HG02610 (cell line): ENCODE measurements at regions not wholly inside any gene's neighbourhood (a gene's known extent, or its start where the extent isn't known, plus 50 kb on each side); places are given as distances from the start of the nearest gene placed in this dataset.

ENCODE experiments used
- ATAC-seq: cut with Tn5 transposase; IDR thresholded peaks from one replicate; pipeline ENCODE4 v1.9.1; 2021; ENCODE audit warnings: mild to moderate bottlenecking, moderate library complexity; ENCODE audit not compliant: unreplicated experiment

DNA sequence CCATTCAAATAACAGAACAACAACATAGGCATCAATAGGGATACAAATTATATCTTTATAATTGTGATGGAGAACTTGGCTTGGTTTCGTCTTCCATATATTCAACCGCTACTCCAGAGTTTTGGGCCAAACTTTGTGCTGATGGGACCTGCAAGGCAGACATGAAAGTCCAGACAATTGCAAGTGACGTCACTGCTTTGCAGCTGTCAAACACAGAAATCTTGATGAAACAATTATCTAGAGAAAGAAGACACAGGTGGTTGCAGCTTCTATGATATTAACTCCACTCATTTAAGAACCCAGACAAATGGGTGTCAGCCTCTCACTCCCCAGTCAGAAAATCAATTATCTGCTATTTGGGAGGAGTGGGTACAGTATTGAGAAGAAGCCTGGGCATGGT, 390.6 kb downstream of the NUF2 start:
- ATAC-seq, result no peak

DNA sequence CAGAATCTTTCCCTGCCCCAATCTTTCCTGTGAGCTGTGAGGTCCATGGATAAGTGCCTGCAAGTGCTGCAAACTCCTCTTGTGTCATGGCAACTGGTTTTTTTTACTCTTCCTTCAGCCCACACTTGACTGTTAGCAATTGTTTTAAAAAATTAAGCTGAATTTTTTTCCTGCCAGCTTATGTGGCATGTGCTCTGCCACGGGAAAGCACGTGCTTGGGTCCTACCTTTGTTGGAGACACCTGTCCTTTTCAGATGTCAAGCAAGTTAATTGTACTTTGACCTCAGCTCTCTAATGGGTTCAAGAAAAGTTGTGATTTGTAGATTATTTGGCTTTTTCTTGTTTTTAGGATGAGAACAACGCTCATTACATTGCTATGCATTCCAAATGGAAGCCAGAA, 398.5 kb downstream of the NUF2 start:
- no peak for ATAC-seq

DNA sequence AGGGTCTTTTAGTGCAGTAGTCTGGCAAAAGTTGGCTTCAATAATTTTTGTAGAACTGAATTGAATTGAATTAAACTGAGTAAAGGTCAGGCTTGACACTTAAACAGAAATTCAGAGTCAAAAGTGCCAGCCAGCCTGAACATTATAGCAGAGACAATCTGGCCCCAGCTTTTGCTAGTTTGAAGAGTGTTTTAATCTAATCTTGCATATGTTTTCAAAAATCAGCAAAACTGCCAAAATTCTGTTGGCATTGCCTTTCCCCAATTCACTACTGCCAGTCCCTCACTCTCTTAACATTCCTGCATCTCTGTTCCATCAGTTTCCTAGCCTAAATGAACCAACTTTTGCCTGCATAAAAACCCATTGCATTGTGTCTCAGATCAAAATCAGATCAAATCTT, 403.8 kb downstream of the NUF2 start:
- ATAC-seq, result no peak

DNA sequence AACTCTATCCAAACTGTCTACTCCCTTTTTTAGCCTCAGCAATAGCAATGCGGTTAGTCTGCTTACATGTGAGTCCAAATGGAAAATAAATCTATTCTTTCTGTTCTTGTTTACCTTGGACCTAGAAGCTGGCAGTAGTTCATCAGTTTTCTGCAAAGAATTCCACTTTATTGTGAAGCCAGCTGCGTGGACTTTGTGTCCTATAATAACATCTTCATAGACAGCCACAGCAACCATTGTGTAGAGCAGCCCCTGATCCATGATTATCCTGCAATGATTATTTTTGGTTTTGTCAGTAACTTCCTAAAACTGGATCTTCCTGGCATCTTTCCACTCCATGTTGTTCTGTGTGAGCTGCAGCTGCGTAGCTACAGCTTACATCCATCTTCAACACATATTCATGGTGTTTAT, 408.7 kb downstream of the NUF2 start:
- no peak for ATAC-seq

DNA sequence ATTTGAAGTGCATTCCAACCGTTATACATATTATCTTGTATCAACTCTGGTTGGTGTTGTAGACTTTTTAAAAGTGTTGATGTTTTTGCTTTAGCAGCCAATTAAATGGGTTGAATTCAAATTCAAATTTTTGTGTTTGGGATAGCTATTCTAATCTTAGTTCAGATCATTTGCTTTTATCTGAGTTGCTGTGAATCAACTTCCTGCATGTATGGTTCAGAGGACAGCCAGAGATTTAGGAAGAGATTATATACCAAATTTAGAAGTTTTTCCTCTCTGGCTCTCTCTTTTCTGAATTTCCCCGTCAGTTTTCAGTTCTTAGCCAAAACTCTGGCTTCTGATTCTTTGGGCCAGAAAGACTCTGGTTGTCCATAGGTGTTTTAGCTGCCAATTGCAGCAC, 415.5 kb downstream of the NUF2 start:
- ATAC-seq, result no peak

DNA sequence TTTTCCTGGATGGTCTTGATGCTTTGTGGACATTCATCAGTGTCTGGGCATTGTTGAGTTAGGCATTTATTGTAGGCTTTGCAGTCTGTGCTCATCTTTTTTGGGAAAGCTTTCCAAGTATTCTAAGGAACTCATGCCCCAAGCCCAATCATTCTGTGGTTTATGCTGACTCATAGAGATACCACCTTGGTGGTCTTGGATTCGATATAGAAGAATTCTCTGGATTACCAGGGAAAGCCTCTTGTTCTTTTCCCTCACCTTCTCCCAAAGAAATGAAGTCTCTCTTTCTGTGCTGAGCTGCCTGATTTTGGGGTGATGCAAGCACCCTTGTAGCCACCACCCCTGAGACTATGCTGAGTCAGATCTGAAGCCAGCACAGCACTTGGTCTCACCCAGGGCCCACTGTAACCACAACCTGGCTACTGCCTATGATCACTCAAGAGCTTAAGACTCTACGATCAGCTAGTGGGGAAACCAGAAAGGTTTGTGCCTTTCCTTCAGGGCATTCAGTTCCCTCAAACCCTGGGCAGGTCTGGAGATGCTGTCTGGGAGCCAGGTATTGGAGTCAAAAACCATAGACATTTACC, 422.6 kb downstream of the NUF2 start:
- no peak for ATAC-seq

DNA sequence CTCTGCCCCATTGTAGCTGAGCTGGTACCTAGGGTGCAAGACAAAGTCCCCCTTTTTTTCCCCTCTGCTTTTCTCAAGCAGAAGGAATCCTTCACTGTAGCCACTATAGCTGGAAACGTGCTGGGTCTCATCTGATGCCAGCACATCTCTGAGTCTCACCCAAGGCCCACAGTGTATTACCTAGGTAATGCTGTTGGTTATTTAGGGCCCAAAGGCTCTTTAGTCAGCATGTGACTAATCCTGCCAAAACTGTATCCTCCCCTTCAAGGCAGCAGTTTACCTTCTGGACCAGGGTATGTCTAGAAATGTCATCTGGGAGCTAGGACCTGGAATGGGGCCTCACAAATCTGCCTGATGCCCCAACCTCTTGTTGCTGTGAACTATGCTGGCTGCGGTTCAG, 423.4 kb downstream of the NUF2 start:
- no peak for ATAC-seq

DNA sequence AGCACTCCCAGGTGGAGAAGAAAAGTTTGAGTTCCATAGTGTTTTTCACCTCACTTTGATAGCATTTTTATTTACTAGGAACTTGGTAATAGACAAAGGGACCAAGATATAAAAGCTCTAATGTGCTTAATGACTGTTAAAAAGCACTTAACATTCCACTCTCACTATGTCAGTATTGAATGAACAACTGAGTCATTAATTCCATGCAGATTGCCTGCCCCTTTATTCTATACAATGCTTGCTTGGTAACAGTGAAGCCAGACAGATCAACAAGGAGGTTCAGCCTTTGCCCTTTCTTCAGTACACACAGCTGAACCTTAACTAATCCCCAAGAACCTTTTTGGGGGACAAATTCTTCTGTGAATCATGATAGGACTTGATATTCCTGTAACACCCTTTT, 425.5 kb downstream of the NUF2 start:
- no peak for ATAC-seq

DNA sequence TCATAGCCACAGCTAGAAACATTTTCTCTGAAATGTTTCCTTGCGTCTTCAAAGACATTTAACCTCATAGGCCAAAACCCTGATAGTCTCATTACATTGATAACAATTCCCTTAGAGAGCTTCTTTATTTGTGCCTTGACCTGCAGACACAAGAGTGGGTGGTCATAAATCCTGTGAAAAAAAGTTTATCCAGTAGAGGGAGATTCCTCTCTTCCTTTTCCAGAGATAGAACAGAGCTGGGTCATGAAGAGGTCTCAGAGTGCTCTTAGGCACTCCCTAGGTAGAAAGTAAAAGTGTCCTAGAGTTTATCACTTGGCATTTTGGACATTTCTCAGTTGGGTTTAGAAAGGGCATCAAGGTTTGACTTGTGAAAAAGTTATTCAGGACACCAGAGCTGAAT, 426.1 kb downstream of the NUF2 start:
- ATAC-seq, result no peak

DNA sequence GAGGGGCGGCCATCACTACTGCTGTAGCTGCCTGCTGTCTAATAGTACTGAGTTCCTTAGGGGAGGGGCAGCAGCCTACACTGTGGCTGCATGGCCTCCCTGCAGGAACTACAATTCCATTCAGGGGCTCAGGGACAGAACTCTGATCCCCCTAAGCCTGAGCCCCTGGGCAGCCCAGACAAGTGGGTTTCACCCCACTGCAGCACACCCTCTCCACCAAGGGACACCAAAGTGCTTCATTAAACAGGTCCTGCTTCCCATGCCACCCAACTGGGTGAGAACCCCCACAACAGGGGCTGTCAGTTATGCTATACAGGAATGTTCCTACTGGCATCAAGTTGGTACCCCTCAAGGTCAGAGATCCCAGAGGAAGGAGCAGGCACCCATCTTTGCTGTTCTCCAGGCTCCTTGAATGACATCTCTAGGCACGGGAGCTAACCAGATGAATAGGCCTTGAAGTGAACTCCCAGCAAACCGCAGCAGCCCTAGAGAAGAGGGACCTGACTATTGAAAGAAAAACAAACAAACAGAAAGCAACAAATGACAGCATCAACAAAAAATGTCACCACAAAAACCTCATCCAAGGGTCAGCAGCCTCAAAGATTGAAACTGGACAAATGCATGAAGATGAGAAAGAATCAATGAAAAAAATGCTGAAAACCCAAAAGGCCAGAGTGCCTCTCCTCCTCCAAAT, 437.4 kb downstream of the NUF2 start:
- ATAC-seq, result no peak

DNA sequence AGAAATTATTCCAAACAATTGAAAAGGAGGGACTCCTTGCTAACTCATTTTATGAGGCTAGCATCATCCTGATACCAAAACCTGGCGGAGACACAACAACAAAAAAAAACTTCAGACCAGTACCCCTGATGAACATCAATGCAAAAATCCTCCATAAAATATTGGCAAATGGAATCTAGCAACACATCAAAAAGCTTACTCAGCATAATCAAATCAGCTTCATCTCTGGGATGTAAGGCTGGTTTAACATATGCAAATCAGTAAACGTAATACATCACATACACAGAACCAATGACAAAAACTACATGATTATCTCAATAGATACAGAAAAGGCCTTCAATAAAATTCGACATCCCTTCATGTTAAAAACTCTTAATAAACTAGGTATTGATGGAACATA, 440.1 kb downstream of the NUF2 start:
- ATAC-seq, result no peak

DNA sequence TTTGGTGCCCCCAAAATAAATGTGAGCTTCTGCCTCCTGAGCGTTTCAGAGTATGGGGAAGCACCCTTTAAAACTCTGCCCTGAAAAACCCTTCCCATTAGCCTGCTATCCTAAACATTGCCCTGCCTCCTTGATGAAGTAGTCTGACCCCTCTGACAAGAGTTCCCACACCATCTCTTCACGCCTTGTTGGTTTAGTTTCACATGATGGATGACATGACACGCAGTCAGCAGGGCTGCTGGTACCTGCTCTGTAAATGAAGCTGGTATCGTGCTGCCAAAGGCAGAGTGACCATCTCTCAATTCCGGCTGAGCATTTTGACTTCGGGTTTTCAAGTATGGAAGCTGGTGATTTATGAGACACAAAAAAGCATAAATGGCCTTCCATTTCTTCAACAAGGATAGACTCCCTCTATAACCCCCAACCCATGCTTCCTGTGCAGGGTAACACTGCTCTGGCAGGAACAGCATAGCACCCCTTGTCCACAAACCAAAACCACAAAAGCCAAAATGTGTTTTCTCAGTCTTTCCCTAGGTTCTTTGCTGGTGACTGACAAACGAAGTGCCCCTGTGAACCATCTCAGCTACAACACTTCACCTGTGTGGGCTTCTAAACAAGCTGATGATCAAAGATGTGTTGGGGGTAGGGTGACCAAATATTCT, 444.6 kb downstream of the NUF2 start:
- ATAC-seq, result no peak

DNA sequence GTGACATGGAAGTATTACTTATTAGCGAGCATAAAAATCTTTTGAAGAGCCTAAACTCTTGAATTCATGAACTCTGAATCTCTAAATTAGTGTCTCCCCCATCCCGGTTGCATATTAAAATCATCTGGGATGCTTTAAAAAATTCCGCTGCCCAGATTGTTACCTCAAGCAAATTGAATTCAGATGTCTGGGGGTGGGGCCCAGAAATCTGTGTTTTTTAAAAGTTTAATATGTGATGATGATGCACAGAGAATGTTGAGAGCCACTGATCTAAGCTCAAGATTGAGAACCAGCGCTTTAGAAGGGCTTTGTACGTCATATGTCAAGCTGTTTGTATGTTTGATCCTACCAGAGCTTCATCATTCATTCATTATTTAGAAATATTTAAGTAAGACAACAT, 446.8 kb downstream of the NUF2 start:
- ATAC-seq, result no peak

DNA sequence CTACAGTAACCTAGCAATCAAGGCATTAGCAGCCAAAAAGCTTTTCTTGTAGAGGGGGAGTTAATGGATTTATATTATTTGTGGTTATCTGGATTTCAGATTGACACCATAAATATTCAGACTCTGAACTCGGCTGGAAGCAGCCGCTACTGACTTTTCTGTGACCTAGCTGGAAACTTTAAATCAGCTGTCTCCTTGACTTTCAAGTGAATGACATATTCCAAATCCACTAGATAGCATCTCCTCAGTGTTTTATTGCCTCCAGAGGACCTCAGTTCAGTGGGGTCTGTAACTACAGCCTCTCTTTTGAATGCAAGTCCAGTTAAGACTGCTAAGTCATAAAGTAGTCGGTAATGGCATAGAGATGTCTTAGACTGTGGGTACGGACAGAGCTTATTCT, 448.5 kb downstream of the NUF2 start:
- no peak for ATAC-seq

DNA sequence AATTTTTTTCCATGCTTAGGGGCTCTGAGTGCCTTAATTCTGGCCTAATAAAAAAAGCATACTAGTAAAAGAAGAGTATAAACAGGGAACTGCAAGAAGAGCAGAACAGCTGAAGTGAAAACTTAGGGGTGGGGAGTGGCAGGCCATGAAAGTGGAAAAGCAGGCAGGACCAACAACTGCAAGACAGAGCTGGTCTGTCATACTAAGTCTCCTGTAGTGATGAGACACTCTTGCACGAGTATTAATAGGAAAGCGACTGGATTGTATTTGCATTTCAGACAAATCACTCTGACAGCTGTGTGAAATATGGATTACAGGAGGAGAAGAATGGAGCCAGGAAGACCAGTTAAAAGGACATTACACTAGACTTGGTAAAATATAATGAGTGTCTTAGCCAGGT, 449.9 kb downstream of the NUF2 start:
- no peak for ATAC-seq

DNA sequence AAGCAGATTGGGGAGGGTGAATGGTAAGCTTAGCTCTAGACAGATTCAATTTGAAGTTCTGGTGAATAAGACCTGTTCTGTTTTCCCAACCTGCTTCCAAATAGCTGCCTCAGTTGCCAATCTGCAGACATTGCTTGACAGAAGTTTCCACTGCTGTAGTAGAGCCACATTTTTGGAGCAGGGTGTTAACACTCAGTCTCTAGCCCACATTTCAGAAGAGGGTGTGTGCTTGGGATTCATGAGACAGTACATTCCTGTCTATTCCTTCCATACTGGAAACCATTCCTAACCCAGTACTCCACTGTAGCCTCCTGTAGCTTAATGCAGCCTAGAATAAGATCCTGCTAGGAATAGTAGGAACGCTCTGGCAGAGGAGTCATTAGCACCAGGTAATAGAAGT, 450.5 kb downstream of the NUF2 start:
- no peak for ATAC-seq

DNA sequence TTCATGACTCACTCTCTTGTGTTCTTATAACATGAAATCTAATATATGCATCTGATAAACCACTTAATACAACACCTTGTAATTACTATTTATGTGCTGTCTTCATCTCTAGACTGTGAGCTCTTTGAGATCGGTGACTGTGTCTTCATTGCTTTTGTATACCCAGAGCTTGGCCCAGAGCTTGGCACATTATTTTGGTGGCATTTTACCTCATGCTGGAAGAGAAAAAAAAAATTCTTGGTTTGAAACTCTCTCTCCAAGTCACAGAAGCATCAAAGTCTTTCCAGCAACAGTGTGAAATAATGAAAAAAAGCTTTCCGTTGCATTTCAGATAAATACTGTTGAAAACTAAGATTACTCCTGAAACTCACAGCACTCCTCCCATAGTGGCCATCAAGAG, 451.6 kb downstream of the NUF2 start:
- no peak for ATAC-seq

DNA sequence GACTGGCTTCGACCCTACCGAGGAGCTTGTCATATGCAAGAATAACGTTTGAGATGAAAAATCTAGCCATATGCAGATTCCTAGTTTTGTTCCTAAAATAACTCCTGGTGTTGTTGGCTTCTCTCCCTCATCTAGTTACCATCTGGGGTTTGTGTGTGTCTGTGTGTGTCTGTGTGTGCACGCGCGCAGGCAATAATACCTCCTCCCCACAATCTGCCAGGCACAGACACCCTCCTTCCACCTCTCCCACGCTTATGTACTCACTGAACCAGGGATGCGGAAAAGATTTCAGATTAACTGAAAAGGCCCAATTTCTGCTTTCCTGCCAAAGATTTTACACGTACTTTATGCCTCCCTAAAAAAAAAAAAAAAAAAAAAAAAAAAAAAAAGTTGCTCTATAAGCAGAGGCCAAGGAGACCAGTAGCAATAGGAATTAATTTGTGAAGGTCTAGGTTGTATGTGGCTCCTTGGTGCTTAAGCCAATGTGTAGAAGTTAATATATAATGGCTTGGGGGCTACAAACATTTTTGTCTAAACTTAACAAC, 452.7 kb downstream of the NUF2 start:
- no peak for ATAC-seq

DNA sequence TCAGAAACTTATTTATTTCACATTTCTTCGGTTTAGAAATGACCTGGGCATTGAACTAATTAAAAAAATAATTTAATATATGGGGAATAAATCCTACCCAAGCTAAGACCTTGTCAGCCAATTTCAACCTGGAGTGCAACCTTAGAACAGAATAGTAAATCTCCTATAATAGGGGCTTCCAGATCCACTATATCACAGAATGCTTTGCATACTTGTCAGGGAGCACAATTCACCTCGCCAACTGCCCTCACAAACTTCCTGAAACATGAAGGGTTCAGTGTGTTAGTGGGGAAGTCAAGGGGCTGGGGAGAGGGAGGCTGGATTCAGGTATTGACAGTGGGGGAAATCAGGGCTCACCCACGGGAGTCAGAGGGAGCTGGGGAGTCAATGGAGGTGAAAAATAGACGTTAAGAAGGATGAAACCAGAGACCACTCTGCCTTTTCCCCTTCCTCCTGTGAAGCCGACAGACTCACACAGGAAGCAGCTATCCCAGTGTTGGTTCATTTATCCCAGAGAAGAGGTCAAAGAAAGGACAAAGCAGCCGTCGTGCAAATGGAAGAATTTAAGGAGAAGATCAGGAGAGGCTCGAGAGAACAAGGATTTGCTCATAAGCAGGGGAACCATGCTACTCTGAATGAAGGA, 453.3 kb downstream of the NUF2 start:
- no peak for ATAC-seq

DNA sequence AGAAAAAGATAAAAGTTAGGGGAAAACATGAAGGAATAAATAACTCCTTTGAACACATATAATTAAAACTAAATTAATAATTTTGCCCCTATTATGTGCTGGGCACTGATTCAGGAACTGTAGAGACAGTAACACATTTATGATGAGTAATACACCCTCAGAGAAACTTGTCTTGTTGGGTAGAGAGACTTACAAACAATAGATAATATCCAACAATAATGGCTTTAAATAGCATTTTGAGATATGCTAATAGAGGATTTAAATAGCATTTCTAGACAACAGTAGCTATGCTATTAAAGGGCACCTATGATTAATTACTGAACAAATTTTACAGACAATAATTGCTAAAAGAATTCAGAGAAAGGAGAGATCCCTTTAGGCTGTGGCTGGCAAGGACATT, 455.5 kb downstream of the NUF2 start:
- ATAC-seq, result no peak

DNA sequence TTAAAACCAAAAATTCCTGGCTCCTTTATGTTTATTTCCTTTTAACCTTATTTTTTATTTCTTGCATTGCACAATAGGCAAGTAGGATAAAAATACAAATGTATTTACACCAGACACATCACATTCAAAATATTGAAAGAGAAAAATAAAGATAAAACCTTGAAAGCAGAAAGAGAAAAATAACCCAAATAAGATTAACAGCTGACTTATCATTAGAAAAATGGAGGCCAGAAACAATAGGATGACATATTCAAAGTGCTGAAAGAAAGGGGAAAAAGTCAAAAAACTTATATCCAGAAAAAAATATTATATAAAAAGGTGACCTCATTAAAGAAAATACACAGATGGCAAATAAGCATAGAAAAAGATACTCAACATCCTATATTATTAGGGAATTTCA, 459.4 kb downstream of the NUF2 start:
- no peak for ATAC-seq

DNA sequence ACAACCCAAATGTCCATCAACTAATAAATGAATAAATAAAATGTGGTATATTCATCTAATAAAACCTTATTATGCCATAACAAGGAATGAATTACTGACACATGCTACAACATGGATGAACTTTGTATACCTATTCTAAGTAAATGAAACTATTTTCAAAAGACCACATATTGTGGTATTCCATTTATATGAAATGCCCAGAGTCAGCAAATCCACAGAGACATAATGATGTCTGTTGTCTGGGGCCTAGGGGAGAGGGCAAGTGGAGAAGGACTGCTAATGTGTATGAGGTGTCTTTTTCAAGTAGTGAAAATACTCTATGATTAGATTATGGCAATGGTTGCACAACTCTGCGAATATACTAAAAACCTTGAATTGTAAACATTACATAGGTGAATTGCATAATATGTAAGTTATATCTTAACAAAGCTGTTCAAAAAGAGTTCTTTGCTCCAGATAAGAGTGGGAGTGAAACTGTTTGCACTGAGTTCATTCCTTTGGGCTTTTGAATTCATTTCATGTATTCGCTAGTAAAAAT, 464.2 kb downstream of the NUF2 start:
- no peak for ATAC-seq
